HEK293 (cell line): ENCODE measurements at regions not wholly inside any gene's neighbourhood (a gene's known extent, or its start where the extent isn't known, plus 50 kb on each side); places are given as distances from the start of the nearest gene placed in this dataset.

Experiments
- TCF7L2 ChIP-seq: IDR thresholded peaks from 2 replicates; pipeline ENCODE4 v1.6.1; 2011; ENCODE audit warnings: low read depth, mild to moderate bottlenecking, inconsistent platforms, low read length, moderate library complexity, borderline replicate concordance
- ZBTB21 ChIP-seq: fragments of 450-650 bp; formaldehyde crosslinking; IDR thresholded peaks from 2 replicates; pipeline ENCODE4 v1.5.1; 2017; ENCODE audit warnings: missing biosample characterization, missing genetic modification characterization
- ZNF19 ChIP-seq: fragments of 450-650 bp; formaldehyde crosslinking; IDR thresholded peaks from 2 replicates; pipeline ENCODE4; 2016; ENCODE audit warnings: missing biosample characterization, missing genetic modification characterization, low read depth
- ZNF202 ChIP-seq: fragments of 450-650 bp; formaldehyde crosslinking; IDR thresholded peaks from 2 replicates; pipeline ENCODE4 v1.5.1; 2016; ENCODE audit warnings: missing biosample characterization, missing genetic modification characterization, borderline replicate concordance
- ZNF658 ChIP-seq: fragments of 450-650 bp; formaldehyde crosslinking; IDR thresholded peaks from 2 replicates; pipeline ENCODE4; 2016; ENCODE audit warnings: missing biosample characterization, missing genetic modification characterization
- ZNF664 ChIP-seq: fragments of 450-650 bp; formaldehyde crosslinking; IDR thresholded peaks from 2 replicates; pipeline ENCODE4 v1.5.1; 2016; ENCODE audit warnings: missing biosample characterization, missing genetic modification characterization
- ZNF830 ChIP-seq: fragments of 450-650 bp; IDR thresholded peaks from 2 replicates; pipeline ENCODE4 v1.5.0; 2018; ENCODE audit warnings: missing biosample characterization, missing genetic modification characterization, low read depth, mild to moderate bottlenecking, moderate library complexity
- ZNF843 ChIP-seq: fragments of 450-650 bp; formaldehyde crosslinking; IDR thresholded peaks from 2 replicates; pipeline ENCODE4 v1.5.1; 2016; ENCODE audit warnings: missing biosample characterization, missing genetic modification characterization
- TF ChIP-seq, protein P1 (sequence below): fragments of 450-650 bp; formaldehyde crosslinking; IDR thresholded peaks from 2 replicates; pipeline ENCODE4 v1.5.1; 2016; ENCODE audit warnings: missing biosample characterization, missing genetic modification characterization
- TF ChIP-seq, protein P2 (sequence below): fragments of 450-650 bp; formaldehyde crosslinking; IDR thresholded peaks from 2 replicates; pipeline ENCODE4 v1.5.1; 2016; ENCODE audit warnings: missing biosample characterization, missing genetic modification characterization, low read depth

DNA sequence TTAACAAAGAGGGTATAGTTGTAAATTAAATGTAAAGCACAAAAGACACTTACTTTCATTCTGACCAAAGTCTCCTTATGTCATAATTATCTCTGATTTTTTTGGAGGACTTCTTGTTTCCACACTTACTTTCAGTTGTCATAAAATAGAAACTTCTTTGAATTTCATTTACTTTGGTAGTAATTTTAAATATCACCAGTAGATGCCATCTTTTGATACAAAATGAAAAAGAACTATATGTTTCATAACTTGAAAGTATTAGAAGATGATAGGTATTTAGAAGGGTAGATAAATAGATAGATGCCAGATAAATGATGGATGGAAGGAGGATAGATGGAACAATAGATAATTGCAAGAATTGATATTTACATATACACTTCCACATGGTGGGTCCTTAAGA lies 1865.3 kb upstream of the CDH9 start:
- TF ChIP-seq ZNF843 (tag by site-specific recombination) (no peak), ZNF830 (no peak), ZNF202 (tag by site-specific recombination) (no peak), ZNF664 (tag by site-specific recombination) (no peak), ZBTB21 (tag by site-specific recombination) (no peak), ZNF19 (no peak), TCF7L2 (no peak), ZNF658 (no peak)
- TF ChIP-seq, protein P1, sequence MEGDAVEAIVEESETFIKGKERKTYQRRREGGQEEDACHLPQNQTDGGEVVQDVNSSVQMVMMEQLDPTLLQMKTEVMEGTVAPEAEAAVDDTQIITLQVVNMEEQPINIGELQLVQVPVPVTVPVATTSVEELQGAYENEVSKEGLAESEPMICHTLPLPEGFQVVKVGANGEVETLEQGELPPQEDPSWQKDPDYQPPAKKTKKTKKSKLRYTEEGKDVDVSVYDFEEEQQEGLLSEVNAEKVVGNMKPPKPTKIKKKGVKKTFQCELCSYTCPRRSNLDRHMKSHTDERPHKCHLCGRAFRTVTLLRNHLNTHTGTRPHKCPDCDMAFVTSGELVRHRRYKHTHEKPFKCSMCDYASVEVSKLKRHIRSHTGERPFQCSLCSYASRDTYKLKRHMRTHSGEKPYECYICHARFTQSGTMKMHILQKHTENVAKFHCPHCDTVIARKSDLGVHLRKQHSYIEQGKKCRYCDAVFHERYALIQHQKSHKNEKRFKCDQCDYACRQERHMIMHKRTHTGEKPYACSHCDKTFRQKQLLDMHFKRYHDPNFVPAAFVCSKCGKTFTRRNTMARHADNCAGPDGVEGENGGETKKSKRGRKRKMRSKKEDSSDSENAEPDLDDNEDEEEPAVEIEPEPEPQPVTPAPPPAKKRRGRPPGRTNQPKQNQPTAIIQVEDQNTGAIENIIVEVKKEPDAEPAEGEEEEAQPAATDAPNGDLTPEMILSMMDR (tag by site-specific recombination), result no peak
- TF ChIP-seq, protein P2, sequence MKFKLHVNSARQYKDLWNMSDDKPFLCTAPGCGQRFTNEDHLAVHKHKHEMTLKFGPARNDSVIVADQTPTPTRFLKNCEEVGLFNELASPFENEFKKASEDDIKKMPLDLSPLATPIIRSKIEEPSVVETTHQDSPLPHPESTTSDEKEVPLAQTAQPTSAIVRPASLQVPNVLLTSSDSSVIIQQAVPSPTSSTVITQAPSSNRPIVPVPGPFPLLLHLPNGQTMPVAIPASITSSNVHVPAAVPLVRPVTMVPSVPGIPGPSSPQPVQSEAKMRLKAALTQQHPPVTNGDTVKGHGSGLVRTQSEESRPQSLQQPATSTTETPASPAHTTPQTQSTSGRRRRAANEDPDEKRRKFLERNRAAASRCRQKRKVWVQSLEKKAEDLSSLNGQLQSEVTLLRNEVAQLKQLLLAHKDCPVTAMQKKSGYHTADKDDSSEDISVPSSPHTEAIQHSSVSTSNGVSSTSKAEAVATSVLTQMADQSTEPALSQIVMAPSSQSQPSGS (tag by site-specific recombination), result no peak
